HG03139 (cell line): ENCODE measurements at regions not wholly inside any gene's neighbourhood (a gene's known extent, or its start where the extent isn't known, plus 50 kb on each side); places are given as distances from the start of the nearest gene placed in this dataset.
A peak's percentile ranks its signal among the peaks of the same experiment; 100 is the strongest.
"Not testable (repeated sequence)": the region's sequence is repeated elsewhere in the genome, so short reads cannot be mapped to it uniquely, and the experiment has no call there.

ENCODE experiments used
- ATAC-seq: cut with Tn5 transposase; IDR thresholded peaks from one replicate; pipeline ENCODE4 v1.9.1; 2021; ENCODE audit not compliant: unreplicated experiment

GRCh38 chr6:15906420-15907016 lies 222.4 kb upstream of the MYLIP start:
- no peak for ATAC-seq

- no peak for ATAC-seq
These were observed 223.1 kb upstream of the MYLIP start for GRCh38 chr6:15905488-15906419.

GRCh38 chr6:15904651-15905376 lies 224.1 kb upstream of the MYLIP start:
- no peak for ATAC-seq

- ATAC-seq = peak; percentile 88
These were observed 227.5 kb upstream of the MYLIP start for GRCh38 chr6:15901141-15902115.

GRCh38 chr6:15898693-15899092 lies 230.2 kb upstream of the MYLIP start:
- ATAC-seq = no peak

GRCh38 chr6:15897063-15897876 lies 231.6 kb upstream of the MYLIP start:
- no peak for ATAC-seq

- ATAC-seq = no peak
These were observed 232.3 kb upstream of the DTNBP1 start for GRCh38 chr6:15894973-15895725.

- ATAC-seq = no peak
These were observed 230.9 kb upstream of the DTNBP1 start for GRCh38 chr6:15893556-15894253.

- no peak for ATAC-seq
These were observed 229.5 kb upstream of the DTNBP1 start for GRCh38 chr6:15892369-15892768.

GRCh38 chr6:15888798-15889772 lies 226.3 kb upstream of the DTNBP1 start:
- ATAC-seq = no peak

GRCh38 chr6:15887491-15888461 lies 224.9 kb upstream of the DTNBP1 start:
- no peak for ATAC-seq

- ATAC-seq = no peak
These were observed 222.8 kb upstream of the DTNBP1 start for GRCh38 chr6:15885624-15886023.

- ATAC-seq = not testable (repeated sequence)
These were observed 220.8 kb upstream of the DTNBP1 start for GRCh38 chr6:15883593-15883992.

GRCh38 chr6:15882915-15883314 lies 220.1 kb upstream of the DTNBP1 start:
- ATAC-seq = no peak

- no peak for ATAC-seq
These were observed 219.5 kb upstream of the DTNBP1 start for GRCh38 chr6:15882345-15882744.

GRCh38 chr6:15881150-15881549 lies 218.3 kb upstream of the DTNBP1 start:
- no peak for ATAC-seq
